Type B pancreatic cell (in vitro differentiated cells): ENCODE measurements at regions not wholly inside any gene's neighbourhood (a gene's known extent, or its start where the extent isn't known, plus 50 kb on each side); places are given as distances from the start of the nearest gene placed in this dataset.

Source experiments
- DNase-seq: peaks from one replicate; pipeline ENCODE4 v3.0.0; 2021; ENCODE audit warnings: mixed read lengths; ENCODE audit not compliant: unreplicated experiment; ENCODE audit errors: extremely low spot score
- H3K27ac Mint-ChIP-seq: 2 replicates; pipeline ENCODE4 v1.8.0; 2021; ENCODE audit warnings: mild to moderate bottlenecking, mixed read lengths
- H3K27me3 Mint-ChIP-seq: 2 replicates; pipeline ENCODE4 v1.8.0; 2021; ENCODE audit warnings: mixed read lengths
- H3K36me3 Mint-ChIP-seq: 2 replicates; pipeline ENCODE4 v1.8.0; 2021; ENCODE audit warnings: mixed read lengths
- H3K4me1 Mint-ChIP-seq: one replicate; pipeline ENCODE4 v1.8.0; 2021; ENCODE audit warnings: mixed read lengths; ENCODE audit not compliant: unreplicated experiment
- H3K4me3 Mint-ChIP-seq: 2 replicates; pipeline ENCODE4 v1.8.0; 2021; ENCODE audit warnings: mild to moderate bottlenecking, mixed read lengths
- H3K9me3 Mint-ChIP-seq: 2 replicates; pipeline ENCODE4 v1.8.0; 2021; ENCODE audit warnings: mixed read lengths
- TF ChIP-seq, protein P1 (sequence below): fragments of 200-600 bp; sonication (generic); conservative IDR thresholded peaks from 2 replicates; pipeline ENCODE4 v1.5.0; 2021; ENCODE audit warnings: antibody characterized with exemption, mild to moderate bottlenecking

GRCh38 chr6:163775313-163775712, 360.8 kb downstream of the QKI start:
- H3K36me3 Mint-ChIP-seq: no peaks in the 10 kb centered on the region
- TF ChIP-seq, protein P1, sequence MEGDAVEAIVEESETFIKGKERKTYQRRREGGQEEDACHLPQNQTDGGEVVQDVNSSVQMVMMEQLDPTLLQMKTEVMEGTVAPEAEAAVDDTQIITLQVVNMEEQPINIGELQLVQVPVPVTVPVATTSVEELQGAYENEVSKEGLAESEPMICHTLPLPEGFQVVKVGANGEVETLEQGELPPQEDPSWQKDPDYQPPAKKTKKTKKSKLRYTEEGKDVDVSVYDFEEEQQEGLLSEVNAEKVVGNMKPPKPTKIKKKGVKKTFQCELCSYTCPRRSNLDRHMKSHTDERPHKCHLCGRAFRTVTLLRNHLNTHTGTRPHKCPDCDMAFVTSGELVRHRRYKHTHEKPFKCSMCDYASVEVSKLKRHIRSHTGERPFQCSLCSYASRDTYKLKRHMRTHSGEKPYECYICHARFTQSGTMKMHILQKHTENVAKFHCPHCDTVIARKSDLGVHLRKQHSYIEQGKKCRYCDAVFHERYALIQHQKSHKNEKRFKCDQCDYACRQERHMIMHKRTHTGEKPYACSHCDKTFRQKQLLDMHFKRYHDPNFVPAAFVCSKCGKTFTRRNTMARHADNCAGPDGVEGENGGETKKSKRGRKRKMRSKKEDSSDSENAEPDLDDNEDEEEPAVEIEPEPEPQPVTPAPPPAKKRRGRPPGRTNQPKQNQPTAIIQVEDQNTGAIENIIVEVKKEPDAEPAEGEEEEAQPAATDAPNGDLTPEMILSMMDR: no peak
- H3K4me3 Mint-ChIP-seq: no peak overlapping the region
- H3K27me3 Mint-ChIP-seq: peaks cover 5% of the 10 kb centered on the region
- no peak overlapping the region for H3K27ac Mint-ChIP-seq
- DNase-seq: no peak
- H3K4me1 Mint-ChIP-seq: peaks cover 4% of the 10 kb centered on the region
- H3K9me3 Mint-ChIP-seq: no peaks in the 10 kb centered on the region

- Mint-ChIP-seq H3K4me3 (no peak overlapping the region), H3K36me3 (no peaks in the 10 kb centered on the region), H3K4me1 (peaks cover 1% of the 10 kb centered on the region), H3K27me3 (peaks cover 5% of the 10 kb centered on the region), H3K9me3 (no peaks in the 10 kb centered on the region), H3K27ac (no peak overlapping the region)
- TF ChIP-seq, protein P1: no peak
- DNase-seq: no peak
These were observed 360.0 kb downstream of the QKI start for GRCh38 chr6:163774485-163774884.

- H3K4me3 Mint-ChIP-seq: no peak overlapping the region
- no peaks in the 10 kb centered on the region for H3K36me3 Mint-ChIP-seq
- H3K27ac Mint-ChIP-seq: no peak overlapping the region
- no peaks in the 10 kb centered on the region for H3K9me3 Mint-ChIP-seq
- H3K27me3 Mint-ChIP-seq: peaks cover 5% of the 10 kb centered on the region
- DNase-seq: no peak
- TF ChIP-seq, protein P1: no peak
- H3K4me1 Mint-ChIP-seq: no peaks in the 10 kb centered on the region
These were observed 359.1 kb downstream of the QKI start for GRCh38 chr6:163773646-163774045.

GRCh38 chr6:163772701-163773100, 358.2 kb downstream of the QKI start:
- Mint-ChIP-seq H3K4me1 (no peaks in the 10 kb centered on the region), H3K27ac (no peak overlapping the region), H3K27me3 (peaks cover 1% of the 10 kb centered on the region), H3K4me3 (no peak overlapping the region), H3K9me3 (no peaks in the 10 kb centered on the region), H3K36me3 (no peaks in the 10 kb centered on the region)
- no peak for DNase-seq
- TF ChIP-seq, protein P1: no peak

- no peak for DNase-seq
- Mint-ChIP-seq H3K27me3 (no peaks in the 10 kb centered on the region), H3K9me3 (no peaks in the 10 kb centered on the region), H3K4me1 (no peaks in the 10 kb centered on the region), H3K4me3 (no peak overlapping the region), H3K36me3 (no peaks in the 10 kb centered on the region), H3K27ac (no peak overlapping the region)
- TF ChIP-seq, protein P1: no peak
These were observed 356.7 kb downstream of the QKI start for GRCh38 chr6:163771180-163771579.

DNA sequence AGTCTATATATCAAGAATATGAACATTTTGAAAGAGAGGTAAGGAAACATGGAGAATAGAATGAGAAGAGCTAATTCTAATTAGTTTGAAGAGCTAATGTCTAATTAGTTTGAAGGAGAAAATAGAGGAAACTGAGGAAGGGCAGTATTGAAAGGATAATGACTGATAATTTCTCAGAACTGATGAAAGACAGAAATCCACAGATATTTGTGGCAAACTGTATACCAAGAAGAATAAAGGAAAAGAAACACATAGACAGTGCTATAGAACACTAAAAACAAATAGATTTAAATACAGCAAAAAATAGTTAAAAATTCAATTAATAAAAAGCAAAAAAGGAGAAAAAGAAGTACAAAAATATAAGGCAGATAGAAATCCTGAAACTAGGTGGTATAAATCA, 354.4 kb downstream of the QKI start:
- peaks cover 10% of the 10 kb centered on the region for H3K4me1 Mint-ChIP-seq
- H3K27me3 Mint-ChIP-seq: no peaks in the 10 kb centered on the region
- H3K4me3 Mint-ChIP-seq: no peak overlapping the region
- H3K36me3 Mint-ChIP-seq: peaks cover under 1% of the 10 kb centered on the region
- no peak overlapping the region for H3K27ac Mint-ChIP-seq
- no peaks in the 10 kb centered on the region for H3K9me3 Mint-ChIP-seq
- DNase-seq: no peak
- TF ChIP-seq, protein P1: no peak
